ENCODE measurements at regions not wholly inside any gene's neighbourhood (a gene's known extent, or its start where the extent isn't known, plus 50 kb on each side); places are given as distances from the start of the nearest gene placed in this dataset.

DNA sequence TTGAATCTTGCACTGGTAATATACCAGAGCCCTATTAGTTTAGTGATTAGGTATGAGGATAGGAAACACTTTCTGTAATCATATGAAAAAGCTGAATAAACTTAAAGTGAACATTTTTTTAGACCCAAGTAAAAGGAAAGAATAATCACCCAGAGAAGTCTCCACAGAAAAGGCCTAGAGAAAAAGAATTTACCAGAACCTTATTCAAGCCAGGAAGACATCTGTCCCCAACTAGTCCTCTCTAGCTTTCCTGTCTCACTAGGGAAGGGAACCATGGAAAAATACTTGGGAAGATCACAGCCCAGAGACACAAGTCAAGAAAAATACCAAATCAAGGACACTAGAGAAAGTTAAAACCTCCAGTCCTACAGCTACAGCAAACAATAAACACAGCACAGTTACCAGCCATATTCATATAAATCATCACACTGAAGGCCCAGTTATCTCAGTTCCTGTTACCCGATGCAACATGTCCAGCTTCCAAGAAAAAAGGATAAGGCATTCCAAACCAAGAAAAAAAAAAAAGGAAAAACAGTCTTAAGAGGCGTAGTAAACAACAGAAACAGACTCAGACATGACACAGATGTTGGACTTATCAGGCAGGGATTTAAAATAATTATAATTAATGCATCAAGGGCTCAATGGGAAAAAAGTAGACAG is 461.5 kb downstream of the IRS1 start:
- WGBS, 4 donors, result 14 to 35% (median 21%) methylated on average over 2 of the region's 2 CpGs
- intact Hi-C loops (cut with DNase I), result no loop called here

DNA sequence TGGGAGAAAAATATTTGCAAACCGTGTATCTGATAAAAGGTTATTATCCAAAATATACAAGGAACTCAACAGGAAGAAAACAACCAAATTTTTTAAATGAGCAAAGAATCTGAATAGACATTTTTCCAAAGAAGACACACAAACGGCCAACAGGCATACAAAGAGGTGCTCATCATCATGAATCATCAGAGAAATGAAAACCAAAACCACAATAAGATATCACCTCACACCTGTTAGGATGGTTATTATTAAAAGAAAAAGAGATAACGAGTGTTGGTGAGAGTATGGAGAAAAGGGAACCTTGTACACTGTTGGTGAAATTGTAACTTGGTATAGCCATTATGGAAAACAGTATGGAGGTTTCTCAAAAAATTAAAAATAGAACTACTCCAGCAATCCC is 463.3 kb downstream of the IRS1 start:
- TF ChIP-seq, protein P1, sequence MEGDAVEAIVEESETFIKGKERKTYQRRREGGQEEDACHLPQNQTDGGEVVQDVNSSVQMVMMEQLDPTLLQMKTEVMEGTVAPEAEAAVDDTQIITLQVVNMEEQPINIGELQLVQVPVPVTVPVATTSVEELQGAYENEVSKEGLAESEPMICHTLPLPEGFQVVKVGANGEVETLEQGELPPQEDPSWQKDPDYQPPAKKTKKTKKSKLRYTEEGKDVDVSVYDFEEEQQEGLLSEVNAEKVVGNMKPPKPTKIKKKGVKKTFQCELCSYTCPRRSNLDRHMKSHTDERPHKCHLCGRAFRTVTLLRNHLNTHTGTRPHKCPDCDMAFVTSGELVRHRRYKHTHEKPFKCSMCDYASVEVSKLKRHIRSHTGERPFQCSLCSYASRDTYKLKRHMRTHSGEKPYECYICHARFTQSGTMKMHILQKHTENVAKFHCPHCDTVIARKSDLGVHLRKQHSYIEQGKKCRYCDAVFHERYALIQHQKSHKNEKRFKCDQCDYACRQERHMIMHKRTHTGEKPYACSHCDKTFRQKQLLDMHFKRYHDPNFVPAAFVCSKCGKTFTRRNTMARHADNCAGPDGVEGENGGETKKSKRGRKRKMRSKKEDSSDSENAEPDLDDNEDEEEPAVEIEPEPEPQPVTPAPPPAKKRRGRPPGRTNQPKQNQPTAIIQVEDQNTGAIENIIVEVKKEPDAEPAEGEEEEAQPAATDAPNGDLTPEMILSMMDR (IDR thresholded peaks at IDR 0.05), result no peak
- no peak for TF ChIP-seq POLR2A (IDR thresholded peaks at IDR 0.05)
- intact Hi-C loops (cut with DNase I), result no loop called here
- no peaks in the 10 kb centered on the region for H3K27me3 ChIP-seq
- no peak overlapping the region for H3K27ac ChIP-seq
- no peak for DNase-seq
- no peaks in the 10 kb centered on the region for H3K9me3 ChIP-seq (replicated peaks in 1 of 3)
- no peaks in the 10 kb centered on the region for H3K36me3 ChIP-seq (replicated peaks in 1 of 2)
- peaks cover 0 to 7% of the 10 kb centered on the region in 2 donors for H3K4me1 ChIP-seq (replicated peaks in 1 of 2)
- WGBS, 4 donors, result 78 to 82% (median 79%) methylated on average over 3 of the region's 3 CpGs
- no peak overlapping the region for H3K4me3 ChIP-seq

More for the DNA sequence above, 461.5 kb downstream of the IRS1 start:
- no peaks in the 10 kb centered on the region for H3K9me3 ChIP-seq (replicated peaks in 1 of 3)
- DNase-seq, result peak in 1 of 7 donors; percentile 21
- no peaks in the 10 kb centered on the region for H3K27me3 ChIP-seq
- no peak for TF ChIP-seq POLR2A (IDR thresholded peaks at IDR 0.05)
- TF ChIP-seq, protein P1 (IDR thresholded peaks at IDR 0.05), result no peak
- H3K36me3 ChIP-seq (replicated peaks in 1 of 2), result no peaks in the 10 kb centered on the region
- H3K4me3 ChIP-seq, result no peak overlapping the region
- H3K27ac ChIP-seq, result peak overlapping the region in 2 of 5 donors; percentile 14 to 54
- H3K4me1 ChIP-seq (replicated peaks in 1 of 2), result peaks cover 0 to 7% of the 10 kb centered on the region in 2 donors

DNA sequence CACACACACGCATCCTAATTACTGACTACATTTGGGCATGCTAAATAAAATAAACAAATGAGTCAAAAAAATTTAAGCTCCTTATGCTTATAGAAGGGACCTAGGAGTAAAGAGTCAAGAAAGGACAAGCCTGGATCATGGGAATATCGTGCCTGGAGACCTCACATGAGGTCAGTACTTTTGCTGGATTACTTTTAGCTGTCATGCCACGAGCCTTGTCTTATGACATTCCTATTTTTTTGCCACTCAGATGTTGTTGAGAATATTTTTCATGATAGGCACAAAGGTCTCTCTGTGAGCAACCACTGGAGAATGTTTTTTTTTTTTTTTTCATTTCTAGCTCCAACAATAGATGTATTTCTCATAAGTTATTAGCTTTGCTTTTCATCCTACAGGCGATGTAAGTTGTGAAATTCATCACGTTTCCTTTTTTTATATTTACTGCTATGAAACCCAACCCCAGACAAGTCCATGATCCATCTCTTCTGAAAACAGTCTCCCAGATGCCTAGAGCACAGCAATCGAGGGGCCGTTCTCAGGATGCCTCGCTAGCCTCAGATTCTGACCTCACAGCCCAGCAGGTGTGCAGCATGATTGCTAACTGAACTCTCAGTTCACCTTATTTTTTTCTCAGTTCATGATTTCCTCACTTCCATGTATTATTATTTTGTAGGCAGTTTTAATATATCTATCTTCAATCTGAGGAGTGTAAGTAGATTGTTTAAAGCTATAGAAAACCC is 464.5 kb downstream of the IRS1 start:
- Histone ChIP-seq H3K27ac (no peak overlapping the region), H3K27me3 (no peaks in the 10 kb centered on the region), H3K4me3 (no peak overlapping the region), H3K4me1 (replicated peaks in 1 of 2) (peaks cover 0 to 7% of the 10 kb centered on the region in 2 donors), H3K36me3 (replicated peaks in 1 of 2) (no peaks in the 10 kb centered on the region), H3K9me3 (replicated peaks in 1 of 3) (no peaks in the 10 kb centered on the region)
- 80 to 83% (median 82%) methylated on average over 8 of the region's 8 CpGs for WGBS, 4 donors
- no peak for DNase-seq
- intact Hi-C loops (cut with DNase I), result no loop called here
- TF ChIP-seq, protein P1 (IDR thresholded peaks at IDR 0.05), result no peak
- no peak for TF ChIP-seq POLR2A (IDR thresholded peaks at IDR 0.05)

DNA sequence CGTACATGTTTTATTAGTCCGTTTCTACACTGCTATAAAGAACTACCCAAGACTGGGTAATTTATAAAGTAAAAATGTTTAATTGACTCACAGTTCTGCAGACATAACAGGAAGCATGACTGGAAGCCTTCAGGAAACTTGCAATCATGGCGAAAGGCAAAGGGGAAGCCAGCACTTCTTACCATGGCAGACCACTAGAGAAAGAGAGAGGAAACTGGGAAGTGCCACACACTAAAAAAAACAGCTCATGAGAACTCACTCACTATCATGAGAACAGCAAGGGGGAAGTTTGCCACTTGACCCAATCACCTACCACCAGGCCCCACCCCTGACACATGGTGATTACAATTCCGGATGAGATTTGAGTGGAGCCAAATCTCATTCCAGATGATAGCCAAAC is 466.2 kb downstream of the IRS1 start:
- H3K4me3 ChIP-seq, result no peak overlapping the region
- TF ChIP-seq POLR2A (IDR thresholded peaks at IDR 0.05), result no peak
- TF ChIP-seq, protein P1 (IDR thresholded peaks at IDR 0.05), result no peak
- no peaks in the 10 kb centered on the region for H3K36me3 ChIP-seq (replicated peaks in 1 of 2)
- DNase-seq, result no peak
- H3K27me3 ChIP-seq, result no peaks in the 10 kb centered on the region
- no peak overlapping the region for H3K27ac ChIP-seq
- peaks cover 0 to 7% of the 10 kb centered on the region in 2 donors for H3K4me1 ChIP-seq (replicated peaks in 1 of 2)
- H3K9me3 ChIP-seq (replicated peaks in 1 of 3), result no peaks in the 10 kb centered on the region
- 86 to 92% (median 90%) methylated on average over 4 of the region's 4 CpGs for WGBS, 4 donors
- intact Hi-C loops (cut with DNase I), result no loop called here
